Spleen (tissue), 7 donors: ENCODE measurements at regions not wholly inside any gene's neighbourhood (a gene's known extent, or its start where the extent isn't known, plus 50 kb on each side); places are given as distances from the start of the nearest gene placed in this dataset.

Experiments
- POLR2A ChIP-seq, 3 donors: fragments of 450-650 bp; IDR thresholded peaks; one replicate each; pipeline ENCODE4 v1.5.1; 2017; ENCODE audit warnings: antibody characterized with exemption in 3 of 3, mild to moderate bottlenecking in 1 of 3
- TF ChIP-seq, protein P1 (sequence below), 11 experiments: fragments of 200-600 bp in 7 of 11; fragments of 450-650 bp in 4 of 11; sonication (generic) in 4 of 11; IDR thresholded peaks in 8 of 11; conservative IDR thresholded peaks in 3 of 11; 1 replicate in 7 of 11; 2 replicates in 4 of 11; pipeline versions ENCODE4 v1.4.0 to v1.8.0; 2016 to 2021; ENCODE audit warnings: antibody characterized with exemption in 11 of 11, inconsistent platforms in 4 of 11, mild to moderate bottlenecking in 1 of 11
- donor health status: DM: no; HTN: no; CAD: no; lungs with moderate emphysema.
- donor health status: DM: no; HTN: no; CAD: no.
- donor health status: DM: no; HTN: no; CAD: no.

DNA sequence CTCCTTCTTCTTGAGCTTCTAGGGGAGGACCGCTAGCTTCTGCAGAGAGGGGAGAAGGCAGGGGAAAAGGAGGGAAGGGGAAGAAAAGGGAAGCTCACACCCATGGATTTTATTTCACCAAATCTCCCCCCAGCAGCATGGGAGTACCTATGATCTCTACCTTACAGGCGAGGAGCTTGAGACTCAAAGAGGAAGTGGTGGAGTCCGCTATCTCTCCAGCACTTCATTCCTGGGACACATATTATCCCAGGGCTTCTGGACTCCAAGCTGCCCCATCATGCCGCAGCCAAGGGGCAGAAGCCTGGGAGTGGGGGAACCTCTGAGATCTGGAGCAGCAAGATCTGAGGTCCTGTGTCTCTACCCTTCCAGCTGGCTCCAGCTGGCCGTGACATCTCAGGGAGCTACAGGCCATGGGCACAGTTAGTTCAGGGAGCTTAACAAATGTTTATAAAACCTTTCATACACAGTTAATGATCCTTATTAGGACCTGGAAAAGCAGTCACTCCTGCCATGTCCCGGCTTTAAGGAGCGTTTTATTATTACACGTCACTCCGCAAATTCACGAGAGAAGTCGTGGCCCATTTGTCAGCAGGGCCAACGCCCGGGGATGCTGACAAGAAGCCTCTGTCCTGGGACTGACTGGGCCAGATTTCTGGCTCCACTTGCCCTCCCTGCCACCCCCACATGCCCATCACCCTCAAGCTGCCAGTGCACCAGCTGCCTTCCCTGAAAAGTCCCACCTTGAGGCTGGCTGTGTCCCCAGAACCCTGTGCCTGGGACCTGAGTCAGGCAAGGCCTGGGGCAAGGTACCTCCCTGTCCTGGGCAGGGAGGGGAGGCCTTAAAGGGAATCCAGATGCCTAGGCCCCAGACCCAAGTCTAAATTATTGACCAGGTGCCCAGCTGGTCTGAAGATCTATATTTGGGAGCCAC, 132.1 kb upstream of the ZMIZ1 start:
- no peak for TF ChIP-seq POLR2A (IDR thresholded peaks at IDR 0.05)
- TF ChIP-seq, protein P1, sequence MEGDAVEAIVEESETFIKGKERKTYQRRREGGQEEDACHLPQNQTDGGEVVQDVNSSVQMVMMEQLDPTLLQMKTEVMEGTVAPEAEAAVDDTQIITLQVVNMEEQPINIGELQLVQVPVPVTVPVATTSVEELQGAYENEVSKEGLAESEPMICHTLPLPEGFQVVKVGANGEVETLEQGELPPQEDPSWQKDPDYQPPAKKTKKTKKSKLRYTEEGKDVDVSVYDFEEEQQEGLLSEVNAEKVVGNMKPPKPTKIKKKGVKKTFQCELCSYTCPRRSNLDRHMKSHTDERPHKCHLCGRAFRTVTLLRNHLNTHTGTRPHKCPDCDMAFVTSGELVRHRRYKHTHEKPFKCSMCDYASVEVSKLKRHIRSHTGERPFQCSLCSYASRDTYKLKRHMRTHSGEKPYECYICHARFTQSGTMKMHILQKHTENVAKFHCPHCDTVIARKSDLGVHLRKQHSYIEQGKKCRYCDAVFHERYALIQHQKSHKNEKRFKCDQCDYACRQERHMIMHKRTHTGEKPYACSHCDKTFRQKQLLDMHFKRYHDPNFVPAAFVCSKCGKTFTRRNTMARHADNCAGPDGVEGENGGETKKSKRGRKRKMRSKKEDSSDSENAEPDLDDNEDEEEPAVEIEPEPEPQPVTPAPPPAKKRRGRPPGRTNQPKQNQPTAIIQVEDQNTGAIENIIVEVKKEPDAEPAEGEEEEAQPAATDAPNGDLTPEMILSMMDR (IDR thresholded peaks at IDR 0.05 in 8 of 11, conservative IDR thresholded peaks at IDR 0.05 in 3 of 11) = no peak
